BJ (cell line): ENCODE measurements at regions not wholly inside any gene's neighbourhood (a gene's known extent, or its start where the extent isn't known, plus 50 kb on each side); places are given as distances from the start of the nearest gene placed in this dataset.

Experiments used
- CTCF ChIA-PET: fragments of 350-600 bp; formaldehyde crosslinking; extraction: SDS; loops from one replicate; lab custom pipeline; 2021; ENCODE audit warnings: antibody characterized with exemption, inconsistent platforms; lab: Yijun Ruan, JAX
- POLR2A ChIA-PET: fragments of 300-600 bp; sonication (Branson Sonifier 250); formaldehyde crosslinking; extraction: SDS; loops from one replicate; lab custom pipeline; 2021; ENCODE audit warnings: antibody characterized with exemption; lab: Charles Lee
- DNase-seq: peaks from one replicate; pipeline ENCODE4 v3.0.0-alpha.2; 2011; ENCODE audit warnings: low read depth
- H3K27me3 ChIP-seq: 2 replicates; pipeline ENCODE4 v1.6.0; 2011; ENCODE audit warnings: low read length; ENCODE audit not compliant: control insufficient read depth, insufficient read depth
- H3K36me3 ChIP-seq: 2 replicates; pipeline ENCODE4 v1.5.1; 2011; ENCODE audit warnings: low read length; ENCODE audit not compliant: control insufficient read depth, insufficient read depth
- H3K4me3 ChIP-seq: 2 replicates; pipeline ENCODE4 v1.5.1; 2011; ENCODE audit warnings: low read depth, mild to moderate bottlenecking, control low read depth, low read length
- TF ChIP-seq, protein P1 (sequence below): IDR thresholded peaks from 2 replicates; pipeline ENCODE4 v1.5.1; 2011; ENCODE audit warnings: low read depth, mild to moderate bottlenecking, control low read depth, inconsistent platforms, low read length, moderate library complexity; ENCODE audit not compliant: insufficient read depth

- H3K4me3 ChIP-seq: no peak overlapping the region
- TF ChIP-seq, protein P1, sequence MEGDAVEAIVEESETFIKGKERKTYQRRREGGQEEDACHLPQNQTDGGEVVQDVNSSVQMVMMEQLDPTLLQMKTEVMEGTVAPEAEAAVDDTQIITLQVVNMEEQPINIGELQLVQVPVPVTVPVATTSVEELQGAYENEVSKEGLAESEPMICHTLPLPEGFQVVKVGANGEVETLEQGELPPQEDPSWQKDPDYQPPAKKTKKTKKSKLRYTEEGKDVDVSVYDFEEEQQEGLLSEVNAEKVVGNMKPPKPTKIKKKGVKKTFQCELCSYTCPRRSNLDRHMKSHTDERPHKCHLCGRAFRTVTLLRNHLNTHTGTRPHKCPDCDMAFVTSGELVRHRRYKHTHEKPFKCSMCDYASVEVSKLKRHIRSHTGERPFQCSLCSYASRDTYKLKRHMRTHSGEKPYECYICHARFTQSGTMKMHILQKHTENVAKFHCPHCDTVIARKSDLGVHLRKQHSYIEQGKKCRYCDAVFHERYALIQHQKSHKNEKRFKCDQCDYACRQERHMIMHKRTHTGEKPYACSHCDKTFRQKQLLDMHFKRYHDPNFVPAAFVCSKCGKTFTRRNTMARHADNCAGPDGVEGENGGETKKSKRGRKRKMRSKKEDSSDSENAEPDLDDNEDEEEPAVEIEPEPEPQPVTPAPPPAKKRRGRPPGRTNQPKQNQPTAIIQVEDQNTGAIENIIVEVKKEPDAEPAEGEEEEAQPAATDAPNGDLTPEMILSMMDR: no peak
- no peak for DNase-seq
- no peaks in the 10 kb centered on the region for H3K27me3 ChIP-seq
- ChIA-PET POLR2A (no interaction called here), CTCF (no interaction called here)
- H3K36me3 ChIP-seq: no peaks in the 10 kb centered on the region
Measured at GRCh38 chr1:82962658-82963057, 1036.3 kb downstream of the TTLL7 start.

- H3K27me3 ChIP-seq: no peaks in the 10 kb centered on the region
- POLR2A ChIA-PET: no interaction called here
- no peak overlapping the region for H3K4me3 ChIP-seq
- TF ChIP-seq, protein P1: no peak
- H3K36me3 ChIP-seq: no peaks in the 10 kb centered on the region
- CTCF ChIA-PET: interaction anchor here (0.5 to 1.5 kb wide), 2 partner anchors 12 to 15 kb away, joined by 4 to 6 read pairs; no protein-coding TSS in a partner anchor
- no peak for DNase-seq
Measured at GRCh38 chr1:82950606-82951200, 1048.2 kb downstream of the TTLL7 start.

DNA sequence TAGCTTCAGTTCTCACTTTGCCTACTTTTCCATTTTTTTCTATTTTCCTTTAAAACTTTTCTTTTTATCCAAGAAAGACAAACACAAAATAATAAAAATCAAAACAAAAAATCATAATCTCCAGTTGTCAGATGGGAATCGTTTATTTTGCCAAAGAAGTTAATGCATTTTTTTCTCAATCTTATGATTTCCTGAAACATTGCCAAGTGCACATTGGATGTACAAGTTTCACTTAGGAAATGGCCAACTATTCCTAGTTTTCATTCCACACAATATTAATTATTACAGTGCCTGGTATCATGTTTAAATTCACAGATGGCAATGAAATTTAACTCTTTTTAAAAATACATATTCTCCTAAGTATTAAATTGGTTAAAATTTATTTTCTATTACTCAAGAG is 1050.5 kb downstream of the TTLL7 start:
- CTCF ChIA-PET: no interaction called here
- Histone ChIP-seq H3K4me3 (no peak overlapping the region), H3K36me3 (no peaks in the 10 kb centered on the region), H3K27me3 (no peaks in the 10 kb centered on the region)
- no peak for DNase-seq
- TF ChIP-seq, protein P1: no peak
- POLR2A ChIA-PET: no interaction called here

- H3K4me3 ChIP-seq: no peak overlapping the region
- no peaks in the 10 kb centered on the region for H3K36me3 ChIP-seq
- TF ChIP-seq, protein P1: no peak
- ChIA-PET POLR2A (no interaction called here), CTCF (interaction anchor here (0.7 kb wide), 1 partner anchor 10 kb away, joined by 3 read pairs; no protein-coding TSS in a partner anchor)
- H3K27me3 ChIP-seq: no peaks in the 10 kb centered on the region
- DNase-seq: no peak
Measured at GRCh38 chr1:82947278-82947677, 1051.7 kb downstream of the TTLL7 start.

DNA sequence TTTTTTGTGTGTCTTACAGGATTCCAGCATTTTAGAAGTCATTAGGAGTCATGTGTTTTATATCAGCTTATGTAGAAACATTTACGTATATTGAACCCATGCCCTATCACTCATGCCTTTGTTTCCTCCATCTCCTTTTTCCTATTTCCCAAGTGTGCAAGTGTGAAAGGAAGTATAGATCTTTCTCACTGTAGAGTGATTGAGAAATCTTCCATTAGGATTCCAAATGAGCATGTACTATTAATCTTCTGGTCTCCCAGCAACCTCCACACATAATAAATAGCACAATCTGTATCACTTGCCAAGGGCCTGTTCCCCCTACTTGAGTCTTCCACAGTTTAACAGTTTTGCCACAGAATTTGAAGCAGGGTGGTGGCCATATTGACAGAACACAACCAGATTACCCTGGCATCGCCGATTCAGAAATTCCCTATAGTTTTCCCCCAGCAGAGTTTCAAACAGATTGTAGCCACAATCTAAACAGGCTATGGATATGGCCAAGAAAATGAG is 1052.8 kb downstream of the TTLL7 start:
- no peaks in the 10 kb centered on the region for H3K27me3 ChIP-seq
- ChIA-PET POLR2A (no interaction called here), CTCF (no interaction called here)
- no peaks in the 10 kb centered on the region for H3K36me3 ChIP-seq
- TF ChIP-seq, protein P1: no peak
- DNase-seq: no peak
- H3K4me3 ChIP-seq: no peak overlapping the region
